ENCODE measurements at regions not wholly inside any gene's neighbourhood (a gene's known extent, or its start where the extent isn't known, plus 50 kb on each side); places are given as distances from the start of the nearest gene placed in this dataset.

DNA sequence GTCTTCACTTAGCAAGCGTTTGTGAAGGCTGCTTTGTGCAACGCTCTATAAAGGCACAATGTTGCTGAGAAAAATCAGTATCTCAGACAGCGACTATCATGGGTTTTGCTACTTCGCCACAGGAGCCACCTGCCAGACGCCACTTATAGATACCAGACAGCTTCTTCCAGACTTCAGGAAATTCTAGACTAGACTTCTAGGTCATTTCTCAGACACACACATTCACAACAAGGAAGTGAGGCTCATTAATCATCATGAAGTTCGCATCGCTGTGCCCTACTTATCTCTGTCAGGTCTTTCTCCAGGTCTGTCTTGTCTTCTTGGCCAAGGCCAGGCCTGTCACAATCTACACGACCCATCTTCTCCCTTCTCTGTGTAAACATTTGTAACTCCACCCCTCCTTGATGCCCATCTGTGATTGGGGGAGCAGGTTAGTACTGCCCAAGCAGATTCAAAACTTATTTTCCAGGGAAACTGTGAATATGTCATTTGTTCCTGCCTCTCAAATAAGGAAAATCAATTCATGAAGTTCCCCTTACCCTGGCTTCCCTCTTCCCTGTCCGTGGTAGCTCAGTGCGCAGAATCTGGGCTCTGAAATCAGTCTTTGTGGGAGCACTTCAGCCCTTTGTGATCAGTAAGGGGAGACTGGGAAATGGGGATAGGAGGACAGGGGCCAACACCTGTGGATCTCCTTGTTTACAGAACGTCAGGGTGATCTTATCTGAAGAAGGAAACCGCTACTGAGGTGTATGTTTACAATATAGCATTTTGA, 115.5 kb downstream of the TNFAIP3 start (continued):
- no peak for TF ChIP-seq ZNF398 (CRISPR knock-in tag; IDR thresholded peaks at IDR 0.05)
- TF ChIP-seq ETV1 (tag; conservative IDR thresholded peaks at IDR 0.05; ENCODE audit: low read depth): 0 out of 2 replicates have a peak, but pooled peaks have one; percentile 17
- no peak for TF ChIP-seq MCM3 (IDR thresholded peaks at IDR 0.05)
- TF ChIP-seq, protein P1, sequence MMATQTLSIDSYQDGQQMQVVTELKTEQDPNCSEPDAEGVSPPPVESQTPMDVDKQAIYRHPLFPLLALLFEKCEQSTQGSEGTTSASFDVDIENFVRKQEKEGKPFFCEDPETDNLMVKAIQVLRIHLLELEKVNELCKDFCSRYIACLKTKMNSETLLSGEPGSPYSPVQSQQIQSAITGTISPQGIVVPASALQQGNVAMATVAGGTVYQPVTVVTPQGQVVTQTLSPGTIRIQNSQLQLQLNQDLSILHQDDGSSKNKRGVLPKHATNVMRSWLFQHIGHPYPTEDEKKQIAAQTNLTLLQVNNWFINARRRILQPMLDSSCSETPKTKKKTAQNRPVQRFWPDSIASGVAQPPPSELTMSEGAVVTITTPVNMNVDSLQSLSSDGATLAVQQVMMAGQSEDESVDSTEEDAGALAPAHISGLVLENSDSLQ (IDR thresholded peaks at IDR 0.05): peak; percentile 93
- peak; percentile 61 for TF ChIP-seq DPF2 (IDR thresholded peaks at IDR 0.05)
- TF ChIP-seq POLR3G (IDR thresholded peaks at IDR 0.05; ENCODE audit: extremely low read depth, insufficient read length, insufficient replicate concordance): no peak
- TF ChIP-seq HMBOX1 (IDR thresholded peaks at IDR 0.05): 0 out of 2 replicates have a peak, but pooled peaks have one; percentile 22
- TF ChIP-seq FOXK2 (conservative IDR thresholded peaks at IDR 0.05 in 1 of 2, IDR thresholded peaks at IDR 0.05 in 1 of 2; ENCODE audit: low read depth in 2 of 2): peak in 1 of 2 experiments; percentile 54; a peak in 1 of 4 replicates
- peak; percentile 85 for TF ChIP-seq CBFA2T3 (IDR thresholded peaks at IDR 0.05)
- TF ChIP-seq JUND (IDR thresholded peaks at IDR 0.05; ENCODE audit: borderline replicate concordance, low read depth, low read length): peak; percentile 42; the same call in 1 of the 2 replicates
- peak; percentile 29; the same call in 1 of the 3 replicates for TF ChIP-seq JUND (tag; IDR thresholded peaks at IDR 0.05; ENCODE audit: borderline replicate concordance, low read depth, low read length)
- TF ChIP-seq, protein P2, sequence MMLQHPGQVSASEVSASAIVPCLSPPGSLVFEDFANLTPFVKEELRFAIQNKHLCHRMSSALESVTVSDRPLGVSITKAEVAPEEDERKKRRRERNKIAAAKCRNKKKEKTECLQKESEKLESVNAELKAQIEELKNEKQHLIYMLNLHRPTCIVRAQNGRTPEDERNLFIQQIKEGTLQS (IDR thresholded peaks at IDR 0.05): no peak
- TF ChIP-seq, protein P2 (CRISPR knock-in tag; conservative IDR thresholded peaks at IDR 0.05): 0 out of 2 replicates have a peak, but pooled peaks have one; percentile 31
- peak; percentile 78 for TF ChIP-seq FOXJ2 (tag; IDR thresholded peaks at IDR 0.05)
- 0 out of 2 replicates have a peak, but pooled peaks have one; percentile 5 for TF ChIP-seq JUN (IDR thresholded peaks at IDR 0.05; ENCODE audit: borderline replicate concordance, low read depth, low read length)
- no peak for TF ChIP-seq JUN (CRISPR knock-in tag; IDR thresholded peaks at IDR 0.05; ENCODE audit: borderline replicate concordance)
- TF ChIP-seq CBFA2T2 (conservative IDR thresholded peaks at IDR 0.05): peak; percentile 70
- peak; percentile 100 for TF ChIP-seq MECOM (CRISPR knock-in tag; IDR thresholded peaks at IDR 0.05)
- no peak for TF ChIP-seq KLF13 (tag; IDR thresholded peaks at IDR 0.05; ENCODE audit: borderline replicate concordance, low read depth)
- TF ChIP-seq, protein P3, sequence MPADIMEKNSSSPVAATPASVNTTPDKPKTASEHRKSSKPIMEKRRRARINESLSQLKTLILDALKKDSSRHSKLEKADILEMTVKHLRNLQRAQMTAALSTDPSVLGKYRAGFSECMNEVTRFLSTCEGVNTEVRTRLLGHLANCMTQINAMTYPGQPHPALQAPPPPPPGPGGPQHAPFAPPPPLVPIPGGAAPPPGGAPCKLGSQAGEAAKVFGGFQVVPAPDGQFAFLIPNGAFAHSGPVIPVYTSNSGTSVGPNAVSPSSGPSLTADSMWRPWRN (IDR thresholded peaks at IDR 0.05; ENCODE audit: low read depth): 0 out of 2 replicates have a peak, but pooled peaks have one; percentile 27
- TF ChIP-seq SOX6 (IDR thresholded peaks at IDR 0.05): peak; percentile 60; the same call in 1 of the 2 replicates
- TF ChIP-seq SMARCE1 (IDR thresholded peaks at IDR 0.05): peak; percentile 70; the same call in 1 of the 2 replicates
- peak; percentile 90 for TF ChIP-seq ZEB2 (IDR thresholded peaks at IDR 0.05)

Measured in K562 (cell line).